Panc1 (cell line): ENCODE measurements at regions not wholly inside any gene's neighbourhood (a gene's known extent, or its start where the extent isn't known, plus 50 kb on each side); places are given as distances from the start of the nearest gene placed in this dataset.

Source experiments
- POLR2AphosphoS5 ChIP-seq: IDR thresholded peaks from 2 replicates; pipeline ENCODE4 v1.6.1; 2012; ENCODE audit warnings: mild to moderate bottlenecking, low read depth, low read length, moderate library complexity
- SIN3A ChIP-seq: IDR thresholded peaks from 2 replicates; pipeline ENCODE4 v1.6.1; 2012; ENCODE audit warnings: low read depth, mild to moderate bottlenecking, low read length, moderate library complexity, borderline replicate concordance; ENCODE audit not compliant: insufficient read depth
- TCF7L2 ChIP-seq: IDR thresholded peaks from 2 replicates; pipeline ENCODE4 v1.6.1; 2011; ENCODE audit warnings: mild to moderate bottlenecking, low read depth, low read length, inconsistent platforms
- TF ChIP-seq, protein P1 (sequence below): fragments of 450-650 bp; IDR thresholded peaks from 2 replicates; pipeline ENCODE4 v1.5.1; 2017; ENCODE audit warnings: mild to moderate bottlenecking
- TF ChIP-seq, protein P2 (sequence below), 2 experiments: IDR thresholded peaks; 2 replicates each; pipeline ENCODE4 v1.6.1; 2011 to 2012; ENCODE audit warnings: low read depth in 2 of 2, control low read depth in 1 of 2, low read length in 1 of 2, mild to moderate bottlenecking in 1 of 2, moderate library complexity in 1 of 2; ENCODE audit not compliant: insufficient read depth in 1 of 2

DNA sequence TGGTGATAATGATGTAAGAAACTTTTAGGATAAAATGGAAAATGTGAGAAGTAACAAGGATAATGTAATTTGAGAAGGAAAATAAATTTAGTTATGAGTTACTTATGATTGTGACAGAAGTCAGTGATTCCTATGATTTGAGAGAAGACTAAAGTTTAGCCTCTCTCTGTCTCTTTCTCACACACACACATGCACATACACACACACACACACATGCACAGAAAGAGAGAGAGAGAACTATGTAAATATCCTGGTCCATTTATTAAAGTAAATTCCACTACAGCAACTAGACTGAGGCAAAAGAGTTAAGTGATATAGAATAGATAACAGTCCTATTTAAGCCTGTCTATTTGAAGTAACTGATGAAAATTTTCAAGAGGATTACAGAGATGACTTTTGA, 375.2 kb downstream of the CD109 start:
- TF ChIP-seq, protein P1, sequence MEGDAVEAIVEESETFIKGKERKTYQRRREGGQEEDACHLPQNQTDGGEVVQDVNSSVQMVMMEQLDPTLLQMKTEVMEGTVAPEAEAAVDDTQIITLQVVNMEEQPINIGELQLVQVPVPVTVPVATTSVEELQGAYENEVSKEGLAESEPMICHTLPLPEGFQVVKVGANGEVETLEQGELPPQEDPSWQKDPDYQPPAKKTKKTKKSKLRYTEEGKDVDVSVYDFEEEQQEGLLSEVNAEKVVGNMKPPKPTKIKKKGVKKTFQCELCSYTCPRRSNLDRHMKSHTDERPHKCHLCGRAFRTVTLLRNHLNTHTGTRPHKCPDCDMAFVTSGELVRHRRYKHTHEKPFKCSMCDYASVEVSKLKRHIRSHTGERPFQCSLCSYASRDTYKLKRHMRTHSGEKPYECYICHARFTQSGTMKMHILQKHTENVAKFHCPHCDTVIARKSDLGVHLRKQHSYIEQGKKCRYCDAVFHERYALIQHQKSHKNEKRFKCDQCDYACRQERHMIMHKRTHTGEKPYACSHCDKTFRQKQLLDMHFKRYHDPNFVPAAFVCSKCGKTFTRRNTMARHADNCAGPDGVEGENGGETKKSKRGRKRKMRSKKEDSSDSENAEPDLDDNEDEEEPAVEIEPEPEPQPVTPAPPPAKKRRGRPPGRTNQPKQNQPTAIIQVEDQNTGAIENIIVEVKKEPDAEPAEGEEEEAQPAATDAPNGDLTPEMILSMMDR, result no peak
- TF ChIP-seq POLR2AphosphoS5, result no peak
- no peak for TF ChIP-seq SIN3A
- TF ChIP-seq, protein P2, sequence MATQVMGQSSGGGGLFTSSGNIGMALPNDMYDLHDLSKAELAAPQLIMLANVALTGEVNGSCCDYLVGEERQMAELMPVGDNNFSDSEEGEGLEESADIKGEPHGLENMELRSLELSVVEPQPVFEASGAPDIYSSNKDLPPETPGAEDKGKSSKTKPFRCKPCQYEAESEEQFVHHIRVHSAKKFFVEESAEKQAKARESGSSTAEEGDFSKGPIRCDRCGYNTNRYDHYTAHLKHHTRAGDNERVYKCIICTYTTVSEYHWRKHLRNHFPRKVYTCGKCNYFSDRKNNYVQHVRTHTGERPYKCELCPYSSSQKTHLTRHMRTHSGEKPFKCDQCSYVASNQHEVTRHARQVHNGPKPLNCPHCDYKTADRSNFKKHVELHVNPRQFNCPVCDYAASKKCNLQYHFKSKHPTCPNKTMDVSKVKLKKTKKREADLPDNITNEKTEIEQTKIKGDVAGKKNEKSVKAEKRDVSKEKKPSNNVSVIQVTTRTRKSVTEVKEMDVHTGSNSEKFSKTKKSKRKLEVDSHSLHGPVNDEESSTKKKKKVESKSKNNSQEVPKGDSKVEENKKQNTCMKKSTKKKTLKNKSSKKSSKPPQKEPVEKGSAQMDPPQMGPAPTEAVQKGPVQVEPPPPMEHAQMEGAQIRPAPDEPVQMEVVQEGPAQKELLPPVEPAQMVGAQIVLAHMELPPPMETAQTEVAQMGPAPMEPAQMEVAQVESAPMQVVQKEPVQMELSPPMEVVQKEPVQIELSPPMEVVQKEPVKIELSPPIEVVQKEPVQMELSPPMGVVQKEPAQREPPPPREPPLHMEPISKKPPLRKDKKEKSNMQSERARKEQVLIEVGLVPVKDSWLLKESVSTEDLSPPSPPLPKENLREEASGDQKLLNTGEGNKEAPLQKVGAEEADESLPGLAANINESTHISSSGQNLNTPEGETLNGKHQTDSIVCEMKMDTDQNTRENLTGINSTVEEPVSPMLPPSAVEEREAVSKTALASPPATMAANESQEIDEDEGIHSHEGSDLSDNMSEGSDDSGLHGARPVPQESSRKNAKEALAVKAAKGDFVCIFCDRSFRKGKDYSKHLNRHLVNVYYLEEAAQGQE (IDR thresholded peaks at IDR 0.05; ENCODE audit: insufficient read depth in 1 of 2, low read depth in 2 of 2, low read length in 1 of 2), result no peak
- no peak for TF ChIP-seq TCF7L2
